ENCODE measurements at regions not wholly inside any gene's neighbourhood (a gene's known extent, or its start where the extent isn't known, plus 50 kb on each side); places are given as distances from the start of the nearest gene placed in this dataset.

GRCh38 chr14:22449600-22449905, 139.5 kb downstream of the DAD1 start:
- no peak for DNase-seq (ENCODE audit: low read depth, low spot score)
- POLR2A ChIA-PET = no interaction called here
- H3K4me3 ChIP-seq (ENCODE audit: low read depth, low read length) = no peak overlapping the region
- no peak for TF ChIP-seq CTCF (IDR thresholded peaks at IDR 0.05; ENCODE audit: insufficient read depth, low read length, missing control alignments)
- CTCF ChIA-PET = interaction anchor here (1.0 to 1.9 kb wide), 3 partner anchors 9 to 107 kb away, joined by 3 to 9 read pairs (median 3); no protein-coding TSS in a partner anchor

- ChIA-PET CTCF (interaction anchor here (1.0 to 1.9 kb wide), 4 partner anchors 10 to 108 kb away, joined by 3 to 9 read pairs (median 3); no protein-coding TSS in a partner anchor), POLR2A (no interaction called here)
- no peak overlapping the region for H3K4me3 ChIP-seq (ENCODE audit: low read depth, low read length)
- no peak for DNase-seq (ENCODE audit: low read depth, low spot score)
- TF ChIP-seq CTCF (IDR thresholded peaks at IDR 0.05; ENCODE audit: insufficient read depth, low read length, missing control alignments) = no peak
Observed at GRCh38 chr14:22448905-22449599, 140.0 kb downstream of the DAD1 start.

- DNase-seq (ENCODE audit: low read depth, low spot score) = no peak
- TF ChIP-seq CTCF (IDR thresholded peaks at IDR 0.05; ENCODE audit: insufficient read depth, low read length, missing control alignments) = no peak
- POLR2A ChIA-PET = interaction anchor here (0.7 kb wide), 1 partner anchor 15 kb away, joined by 3 read pairs; no protein-coding TSS in a partner anchor
- H3K4me3 ChIP-seq (ENCODE audit: low read depth, low read length) = no peak overlapping the region
- CTCF ChIA-PET = interaction anchor here (0.9 to 2.1 kb wide), 4 partner anchors 23 to 424 kb away, joined by 3 to 7 read pairs (median 3); no protein-coding TSS in a partner anchor
Observed at GRCh38 chr14:22448035-22448904, 140.8 kb downstream of the DAD1 start.

GRCh38 chr14:22438742-22439141, 150.3 kb downstream of the DAD1 start:
- TF ChIP-seq CTCF (IDR thresholded peaks at IDR 0.05; ENCODE audit: insufficient read depth, low read length, missing control alignments) = no peak
- ChIA-PET CTCF (no interaction called here), POLR2A (no interaction called here)
- DNase-seq (ENCODE audit: low read depth, low spot score) = no peak
- no peak overlapping the region for H3K4me3 ChIP-seq (ENCODE audit: low read depth, low read length)

GRCh38 chr14:22434901-22435550, 154.0 kb downstream of the DAD1 start:
- POLR2A ChIA-PET = no interaction called here
- TF ChIP-seq CTCF (IDR thresholded peaks at IDR 0.05; ENCODE audit: insufficient read depth, low read length, missing control alignments) = no peak
- CTCF ChIA-PET = interaction anchor here (1.2 to 2.8 kb wide), 2 partner anchors 11 to 38 kb away, joined by 4 to 14 read pairs; no protein-coding TSS in a partner anchor
- DNase-seq (ENCODE audit: low read depth, low spot score) = no peak
- no peak overlapping the region for H3K4me3 ChIP-seq (ENCODE audit: low read depth, low read length)

- DNase-seq (ENCODE audit: low read depth, low spot score) = no peak
- TF ChIP-seq CTCF (IDR thresholded peaks at IDR 0.05; ENCODE audit: insufficient read depth, low read length, missing control alignments) = no peak
- POLR2A ChIA-PET = no interaction called here
- no peak overlapping the region for H3K4me3 ChIP-seq (ENCODE audit: low read depth, low read length)
- CTCF ChIA-PET = no interaction called here
Observed at GRCh38 chr14:22434030-22434429, 155.0 kb downstream of the DAD1 start.
